GM13976 (cell line): ENCODE measurements at regions not wholly inside any gene's neighbourhood (a gene's known extent, or its start where the extent isn't known, plus 50 kb on each side); places are given as distances from the start of the nearest gene placed in this dataset.

Experiments used
- DNase-seq: peaks from one replicate; pipeline ENCODE4 v3.0.0; 2012; ENCODE audit warnings: low spot score
- in situ Hi-C: fragments of 300-500 bp; cut with MboI; formaldehyde crosslinking; loops from one replicate; pipeline ENCODE4 v1.12.0; 2022; ENCODE audit warnings: low sequenced_read_pairs, mixed read lengths, inconsistent platforms; ENCODE audit not compliant: unreplicated experiment
- TF ChIP-seq, protein P1 (sequence below): IDR thresholded peaks from 2 replicates; pipeline ENCODE4 v1.5.1; 2012; ENCODE audit warnings: borderline replicate concordance, mild to moderate bottlenecking; ENCODE audit not compliant: insufficient read depth; ENCODE audit errors: extremely low read depth, missing control alignments, control extremely low read depth

DNA sequence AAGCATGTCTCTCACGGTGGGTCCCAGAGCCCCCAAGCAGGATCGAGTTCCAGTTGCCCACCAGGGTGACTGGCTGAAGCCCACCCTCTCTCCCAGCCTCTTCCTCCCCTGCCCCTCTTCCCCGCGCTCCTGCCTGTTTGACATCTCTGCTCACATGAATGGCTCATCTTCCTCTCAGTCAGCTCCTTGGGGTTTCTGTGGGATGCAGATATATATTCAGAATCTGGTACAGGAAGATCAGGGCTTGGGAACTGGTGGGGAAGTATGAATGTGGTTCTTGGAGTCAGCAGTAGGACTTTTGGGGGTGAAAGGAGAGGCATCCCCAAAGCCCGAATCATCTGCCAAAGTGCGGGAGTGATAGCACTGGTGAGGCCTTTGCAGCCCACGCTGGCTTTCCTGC, 158.9 kb upstream of the CIBAR2 start:
- in situ Hi-C loops = no loop called here

DNA sequence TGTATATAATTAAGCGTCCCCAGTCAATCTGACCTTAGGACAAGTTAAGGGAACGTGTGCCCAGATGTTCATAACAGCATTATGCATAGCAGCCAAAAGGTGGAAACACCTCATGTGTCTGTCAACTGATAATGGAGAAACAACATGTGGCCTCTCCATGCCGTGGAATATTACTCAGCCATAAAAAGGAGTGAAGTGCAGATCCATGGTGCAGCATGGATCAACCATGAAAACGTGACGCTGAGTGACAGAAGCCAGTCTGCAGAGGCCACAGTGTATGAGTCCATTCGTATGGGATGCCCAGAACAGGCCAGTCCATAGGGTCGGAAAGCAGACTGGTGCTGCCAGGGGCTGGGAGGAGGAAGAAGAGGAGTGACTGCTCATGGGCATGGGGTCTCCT, 161.0 kb upstream of the CIBAR2 start:
- in situ Hi-C loops = no loop called here
- TF ChIP-seq, protein P1, sequence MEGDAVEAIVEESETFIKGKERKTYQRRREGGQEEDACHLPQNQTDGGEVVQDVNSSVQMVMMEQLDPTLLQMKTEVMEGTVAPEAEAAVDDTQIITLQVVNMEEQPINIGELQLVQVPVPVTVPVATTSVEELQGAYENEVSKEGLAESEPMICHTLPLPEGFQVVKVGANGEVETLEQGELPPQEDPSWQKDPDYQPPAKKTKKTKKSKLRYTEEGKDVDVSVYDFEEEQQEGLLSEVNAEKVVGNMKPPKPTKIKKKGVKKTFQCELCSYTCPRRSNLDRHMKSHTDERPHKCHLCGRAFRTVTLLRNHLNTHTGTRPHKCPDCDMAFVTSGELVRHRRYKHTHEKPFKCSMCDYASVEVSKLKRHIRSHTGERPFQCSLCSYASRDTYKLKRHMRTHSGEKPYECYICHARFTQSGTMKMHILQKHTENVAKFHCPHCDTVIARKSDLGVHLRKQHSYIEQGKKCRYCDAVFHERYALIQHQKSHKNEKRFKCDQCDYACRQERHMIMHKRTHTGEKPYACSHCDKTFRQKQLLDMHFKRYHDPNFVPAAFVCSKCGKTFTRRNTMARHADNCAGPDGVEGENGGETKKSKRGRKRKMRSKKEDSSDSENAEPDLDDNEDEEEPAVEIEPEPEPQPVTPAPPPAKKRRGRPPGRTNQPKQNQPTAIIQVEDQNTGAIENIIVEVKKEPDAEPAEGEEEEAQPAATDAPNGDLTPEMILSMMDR = no peak
- DNase-seq = no peak

More for the DNA sequence above, 158.9 kb upstream of the CIBAR2 start:
- TF ChIP-seq, protein P1 = no peak
- DNase-seq = no peak

DNA sequence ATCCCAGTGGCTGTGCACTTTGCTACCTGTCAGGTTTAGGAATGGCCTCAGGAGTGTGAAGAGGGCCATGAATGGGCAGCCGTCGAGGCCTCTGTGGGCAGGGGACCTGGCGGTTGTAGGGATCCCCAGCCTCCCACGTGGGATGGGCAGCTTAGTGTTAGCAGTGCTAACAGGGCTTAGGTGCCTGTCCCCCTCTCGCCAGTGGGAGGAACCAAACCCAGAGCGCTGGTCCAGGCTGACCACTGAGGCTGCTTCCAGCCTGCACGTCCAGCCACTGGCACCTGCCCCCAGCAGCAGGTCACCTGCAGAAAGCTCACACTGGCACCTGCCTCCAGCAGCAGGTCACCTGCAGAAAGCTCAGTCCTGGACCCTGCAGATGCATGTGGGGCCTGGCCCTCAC, 162.2 kb upstream of the CIBAR2 start:
- in situ Hi-C loops = no loop called here
- TF ChIP-seq, protein P1 = no peak
- DNase-seq = no peak

DNA sequence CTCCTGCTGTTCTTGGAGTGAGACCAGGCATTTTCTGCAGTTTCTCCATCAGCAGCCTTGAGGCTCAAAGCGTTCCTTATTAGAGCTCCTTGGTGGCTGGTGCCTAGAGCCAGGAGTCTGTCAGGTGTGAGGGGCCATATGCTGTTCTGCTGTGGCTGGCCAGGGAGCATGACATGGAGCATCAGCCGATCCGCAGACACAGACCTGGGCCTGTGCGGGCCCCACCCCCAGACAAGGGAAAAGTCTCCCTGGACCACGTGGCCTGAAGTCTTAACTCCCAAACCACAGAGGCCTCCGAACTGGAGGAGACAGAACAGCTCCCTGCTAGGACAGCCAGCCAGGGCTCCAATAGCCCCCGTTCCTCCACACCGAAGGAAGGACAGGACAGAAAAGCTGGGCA, 162.7 kb upstream of the CIBAR2 start:
- TF ChIP-seq, protein P1 = no peak
- DNase-seq = no peak
- in situ Hi-C loops = no loop called here

DNA sequence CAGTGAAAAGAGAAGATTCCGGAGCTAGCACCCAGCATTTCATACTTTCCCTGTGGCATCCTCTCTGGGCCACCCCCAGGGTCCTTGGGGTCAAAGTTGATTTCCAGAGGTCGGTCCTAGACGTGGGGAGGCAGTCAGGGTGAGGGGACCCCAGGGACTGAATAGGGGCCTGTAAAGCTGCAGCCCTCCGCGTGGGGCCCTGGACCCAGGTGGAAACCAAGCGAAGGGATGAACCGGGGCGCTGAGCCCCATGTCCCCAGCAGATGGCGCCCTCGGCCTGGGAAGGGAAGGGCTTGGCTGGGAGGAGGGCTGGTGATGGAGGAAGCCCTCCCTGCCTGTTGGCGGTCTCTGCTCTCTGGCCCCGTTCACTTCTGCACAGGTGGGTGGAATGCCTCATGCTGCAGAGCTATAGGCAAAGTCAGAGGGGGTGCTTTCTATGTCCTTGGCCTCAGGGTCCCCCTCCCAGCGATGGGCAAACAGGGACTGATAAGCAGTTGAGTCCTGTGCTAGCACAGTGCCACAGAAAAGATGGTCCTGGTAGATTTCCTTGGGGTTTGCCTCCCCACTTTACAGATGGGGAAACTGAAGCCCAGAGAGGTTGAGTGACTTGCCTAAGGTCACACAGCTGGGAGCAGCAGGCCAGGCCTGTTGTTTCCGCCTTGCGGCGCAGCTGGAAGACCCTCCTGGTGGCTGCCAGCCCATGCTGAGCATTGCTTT, 163.4 kb upstream of the CIBAR2 start:
- TF ChIP-seq, protein P1 = peak; percentile 93
- peak; percentile 94 for DNase-seq
- in situ Hi-C loops = no loop called here

DNA sequence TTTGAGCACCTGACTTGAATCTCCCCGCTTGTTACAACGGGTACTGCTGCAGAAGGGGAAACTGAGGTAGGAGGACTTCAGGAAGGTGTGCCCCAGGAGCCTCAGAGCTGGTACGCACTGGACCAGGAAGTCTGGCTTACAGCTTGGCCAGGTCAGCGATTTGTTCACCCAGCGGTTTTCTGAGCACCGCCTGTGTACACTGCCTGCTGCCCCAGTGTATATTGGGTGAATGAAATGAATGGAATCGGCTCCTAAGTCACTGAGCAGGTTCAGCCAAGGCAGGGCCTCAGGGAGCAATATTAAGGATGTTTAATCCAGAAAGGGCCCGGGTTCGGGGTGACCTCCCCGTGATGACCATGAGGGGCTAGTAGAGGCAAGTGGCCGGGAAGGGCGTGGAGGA, 164.0 kb upstream of the CIBAR2 start:
- no peak for DNase-seq
- TF ChIP-seq, protein P1 = no peak
- in situ Hi-C loops = no loop called here

DNA sequence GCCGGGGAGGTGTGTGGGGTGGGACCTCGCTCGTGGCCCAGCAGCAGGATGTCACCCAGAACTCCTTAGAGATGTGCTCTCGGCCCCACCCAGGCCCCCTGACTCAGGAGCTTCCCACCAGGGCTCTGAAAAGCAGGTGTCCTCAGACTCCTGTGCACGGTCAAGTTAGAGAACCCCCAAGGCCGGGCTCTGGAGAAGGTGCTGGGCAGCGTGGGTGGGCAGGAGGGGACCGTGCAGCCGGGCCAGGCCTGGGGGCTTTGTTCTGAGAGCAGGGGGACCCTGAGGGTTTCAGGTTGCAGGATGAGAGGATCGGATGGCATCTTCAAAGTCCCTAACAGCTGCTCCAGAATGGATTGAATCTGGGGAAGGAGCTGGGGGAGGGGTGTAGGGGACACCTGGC, 164.4 kb upstream of the CIBAR2 start:
- DNase-seq = no peak
- in situ Hi-C loops = no loop called here
- TF ChIP-seq, protein P1 = no peak
